ENCODE measurements at regions not wholly inside any gene's neighbourhood (a gene's known extent, or its start where the extent isn't known, plus 50 kb on each side); places are given as distances from the start of the nearest gene placed in this dataset.

- H3K27ac ChIP-seq (ENCODE audit: low read depth, low read length), result no peak overlapping the region
- no peaks in the 10 kb centered on the region for H4K20me1 ChIP-seq (ENCODE audit: insufficient read depth, low read length)
- no peaks in the 10 kb centered on the region for H3K4me1 ChIP-seq (ENCODE audit: insufficient read depth, low read length)
- H3K9me3 ChIP-seq (ENCODE audit: insufficient read depth, low read depth, low read length), result peaks cover 13% of the 10 kb centered on the region
- H2AFZ ChIP-seq (ENCODE audit: low read depth, low read length), result no peak overlapping the region
- H3K27me3 ChIP-seq (ENCODE audit: insufficient read depth, low read length), result no peaks in the 10 kb centered on the region
- no peaks in the 10 kb centered on the region for H3K79me2 ChIP-seq (ENCODE audit: insufficient read depth, low read length)
- H3K9ac ChIP-seq (ENCODE audit: low read length), result no peak overlapping the region
- no peak for DNase-seq (ENCODE audit: low read depth)
- H3K27me3 Mint-ChIP-seq (ENCODE audit: low read depth, unreplicated experiment), result peaks cover 44% of the 10 kb centered on the region
- H3K4me1 Mint-ChIP-seq (ENCODE audit: low read depth, unreplicated experiment), result no peaks in the 10 kb centered on the region
- H3K36me3 Mint-ChIP-seq (ENCODE audit: low read depth, unreplicated experiment), result no peaks in the 10 kb centered on the region
- H3K27ac Mint-ChIP-seq (ENCODE audit: unreplicated experiment), result no peak overlapping the region
- no peak for TF ChIP-seq CTCF (IDR thresholded peaks at IDR 0.05; ENCODE audit: insufficient read depth, low read depth, low read length)
- TF ChIP-seq EZH2 (IDR thresholded peaks at IDR 0.05; ENCODE audit: insufficient read depth, low read length), result no peak
- H3K9me3 Mint-ChIP-seq (ENCODE audit: unreplicated experiment), result peaks cover 9% of the 10 kb centered on the region
- no peaks in the 10 kb centered on the region for H3K36me3 ChIP-seq (ENCODE audit: insufficient read depth, low read length)
- no peak for FAIRE-seq
- H3K4me3 Mint-ChIP-seq (ENCODE audit: unreplicated experiment), result no peak overlapping the region
- no peak overlapping the region for H3K4me3 ChIP-seq (ENCODE audit: insufficient read depth, low read depth, low read length)
- no peak overlapping the region for H3K4me2 ChIP-seq (ENCODE audit: low read length)
These were observed 130.6 kb upstream of the VSTM2B start for GRCh38 chr19:29395111-29395733.

GRCh38 chr19:29395734-29396414 is 129.9 kb upstream of the VSTM2B start:
- no peak overlapping the region for H3K4me2 ChIP-seq (ENCODE audit: low read length)
- no peaks in the 10 kb centered on the region for H3K36me3 ChIP-seq (ENCODE audit: insufficient read depth, low read length)
- peaks cover 9% of the 10 kb centered on the region for H3K9me3 Mint-ChIP-seq (ENCODE audit: unreplicated experiment)
- H3K27me3 ChIP-seq (ENCODE audit: insufficient read depth, low read length), result no peaks in the 10 kb centered on the region
- DNase-seq (ENCODE audit: low read depth), result no peak
- H3K4me1 Mint-ChIP-seq (ENCODE audit: low read depth, unreplicated experiment), result no peaks in the 10 kb centered on the region
- H3K27me3 Mint-ChIP-seq (ENCODE audit: low read depth, unreplicated experiment), result peaks cover 46% of the 10 kb centered on the region
- no peak overlapping the region for H3K27ac Mint-ChIP-seq (ENCODE audit: unreplicated experiment)
- H3K27ac ChIP-seq (ENCODE audit: low read depth, low read length), result no peak overlapping the region
- no peak for TF ChIP-seq CTCF (IDR thresholded peaks at IDR 0.05; ENCODE audit: insufficient read depth, low read depth, low read length)
- no peak for TF ChIP-seq EZH2 (IDR thresholded peaks at IDR 0.05; ENCODE audit: insufficient read depth, low read length)
- no peak overlapping the region for H3K9ac ChIP-seq (ENCODE audit: low read length)
- H3K4me1 ChIP-seq (ENCODE audit: insufficient read depth, low read length), result no peaks in the 10 kb centered on the region
- H3K36me3 Mint-ChIP-seq (ENCODE audit: low read depth, unreplicated experiment), result no peaks in the 10 kb centered on the region
- no peak overlapping the region for H3K4me3 Mint-ChIP-seq (ENCODE audit: unreplicated experiment)
- H2AFZ ChIP-seq (ENCODE audit: low read depth, low read length), result no peak overlapping the region
- FAIRE-seq, result no peak
- H4K20me1 ChIP-seq (ENCODE audit: insufficient read depth, low read length), result no peaks in the 10 kb centered on the region
- H3K79me2 ChIP-seq (ENCODE audit: insufficient read depth, low read length), result no peaks in the 10 kb centered on the region
- H3K9me3 ChIP-seq (ENCODE audit: insufficient read depth, low read depth, low read length), result peaks cover 13% of the 10 kb centered on the region
- no peak overlapping the region for H3K4me3 ChIP-seq (ENCODE audit: insufficient read depth, low read depth, low read length)

- H3K27ac ChIP-seq (ENCODE audit: low read depth, low read length), result no peak overlapping the region
- no peaks in the 10 kb centered on the region for H3K27me3 ChIP-seq (ENCODE audit: insufficient read depth, low read length)
- peaks cover 50% of the 10 kb centered on the region for H3K27me3 Mint-ChIP-seq (ENCODE audit: low read depth, unreplicated experiment)
- H3K9me3 Mint-ChIP-seq (ENCODE audit: unreplicated experiment), result peaks cover 3% of the 10 kb centered on the region
- H3K4me2 ChIP-seq (ENCODE audit: low read length), result no peak overlapping the region
- H3K36me3 Mint-ChIP-seq (ENCODE audit: low read depth, unreplicated experiment), result no peaks in the 10 kb centered on the region
- no peak overlapping the region for H3K4me3 ChIP-seq (ENCODE audit: insufficient read depth, low read depth, low read length)
- no peak overlapping the region for H3K27ac Mint-ChIP-seq (ENCODE audit: unreplicated experiment)
- H4K20me1 ChIP-seq (ENCODE audit: insufficient read depth, low read length), result no peaks in the 10 kb centered on the region
- H2AFZ ChIP-seq (ENCODE audit: low read depth, low read length), result no peak overlapping the region
- H3K9ac ChIP-seq (ENCODE audit: low read length), result no peak overlapping the region
- no peaks in the 10 kb centered on the region for H3K4me1 Mint-ChIP-seq (ENCODE audit: low read depth, unreplicated experiment)
- peaks cover 13% of the 10 kb centered on the region for H3K9me3 ChIP-seq (ENCODE audit: insufficient read depth, low read depth, low read length)
- no peak for FAIRE-seq
- no peak for TF ChIP-seq EZH2 (IDR thresholded peaks at IDR 0.05; ENCODE audit: insufficient read depth, low read length)
- TF ChIP-seq CTCF (IDR thresholded peaks at IDR 0.05; ENCODE audit: insufficient read depth, low read depth, low read length), result no peak
- DNase-seq (ENCODE audit: low read depth), result no peak
- no peaks in the 10 kb centered on the region for H3K4me1 ChIP-seq (ENCODE audit: insufficient read depth, low read length)
- H3K36me3 ChIP-seq (ENCODE audit: insufficient read depth, low read length), result no peaks in the 10 kb centered on the region
- H3K4me3 Mint-ChIP-seq (ENCODE audit: unreplicated experiment), result no peak overlapping the region
- H3K79me2 ChIP-seq (ENCODE audit: insufficient read depth, low read length), result no peaks in the 10 kb centered on the region
These were observed 128.9 kb upstream of the VSTM2B start for GRCh38 chr19:29396925-29397324.

Measured in astrocyte (in vitro differentiated cells and primary cell).